Right lung (tissue), 2 donors: ENCODE measurements at regions not wholly inside any gene's neighbourhood (a gene's known extent, or its start where the extent isn't known, plus 50 kb on each side); places are given as distances from the start of the nearest gene placed in this dataset.
"Not testable (repeated sequence)": the region's sequence is repeated elsewhere in the genome, so short reads cannot be mapped to it uniquely, and the experiment has no call there.

Experiments used
- DNase-seq, 2 donors: peaks; one replicate each; pipeline ENCODE4 v3.0.0-alpha.2; 2013

DNA sequence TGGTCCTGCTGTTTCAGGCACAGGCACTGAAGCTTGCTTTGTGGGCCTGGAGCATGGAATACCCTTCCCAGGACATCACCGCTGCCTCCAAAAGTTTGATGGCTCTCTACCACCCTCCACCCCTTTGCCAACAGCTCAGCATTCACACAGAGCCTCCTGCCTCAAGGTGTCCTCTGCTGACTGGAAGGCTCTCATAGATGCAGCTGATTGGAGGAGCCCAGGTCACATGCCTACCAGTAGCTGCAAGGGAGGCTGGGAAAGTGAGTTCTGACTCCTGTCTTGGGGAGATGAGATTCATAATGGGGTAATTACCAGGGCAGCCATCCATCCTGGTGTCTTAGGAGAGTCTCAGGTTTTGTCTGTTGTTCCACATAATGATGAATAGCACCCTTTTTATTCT, 124.8 kb upstream of the GRIK3 start:
- no peak for DNase-seq

- no peak for DNase-seq
Observed at GRCh38 chr1:37161171-37161570, 126.9 kb upstream of the GRIK3 start.

- DNase-seq, result no peak
Observed at GRCh38 chr1:37162059-37162458, 127.7 kb upstream of the GRIK3 start.

- DNase-seq, result no peak
Observed at GRCh38 chr1:37166005-37166404, 131.7 kb upstream of the GRIK3 start.

- DNase-seq, result no peak
Observed at GRCh38 chr1:37167479-37167878, 133.2 kb upstream of the GRIK3 start.

DNA sequence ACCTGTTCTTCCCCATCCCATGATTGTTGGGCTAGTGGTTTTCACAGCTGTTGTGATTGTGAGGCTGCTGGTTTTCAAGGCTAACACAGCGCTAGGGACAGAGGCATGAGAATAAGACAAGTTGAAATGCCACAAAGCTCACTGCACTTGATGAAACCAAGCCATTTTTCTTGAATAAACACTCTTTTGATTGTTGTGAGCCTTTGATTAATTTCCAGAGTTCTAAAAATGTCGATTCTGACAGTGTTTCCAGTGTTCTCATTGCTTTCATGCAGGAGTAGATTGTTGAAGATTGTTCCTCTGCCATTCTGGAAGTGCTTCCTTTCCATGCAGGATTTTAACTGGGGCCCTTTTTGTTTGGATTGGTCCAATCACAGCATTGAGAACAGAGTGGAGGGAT, 134.9 kb upstream of the GRIK3 start:
- no peak for DNase-seq

DNA sequence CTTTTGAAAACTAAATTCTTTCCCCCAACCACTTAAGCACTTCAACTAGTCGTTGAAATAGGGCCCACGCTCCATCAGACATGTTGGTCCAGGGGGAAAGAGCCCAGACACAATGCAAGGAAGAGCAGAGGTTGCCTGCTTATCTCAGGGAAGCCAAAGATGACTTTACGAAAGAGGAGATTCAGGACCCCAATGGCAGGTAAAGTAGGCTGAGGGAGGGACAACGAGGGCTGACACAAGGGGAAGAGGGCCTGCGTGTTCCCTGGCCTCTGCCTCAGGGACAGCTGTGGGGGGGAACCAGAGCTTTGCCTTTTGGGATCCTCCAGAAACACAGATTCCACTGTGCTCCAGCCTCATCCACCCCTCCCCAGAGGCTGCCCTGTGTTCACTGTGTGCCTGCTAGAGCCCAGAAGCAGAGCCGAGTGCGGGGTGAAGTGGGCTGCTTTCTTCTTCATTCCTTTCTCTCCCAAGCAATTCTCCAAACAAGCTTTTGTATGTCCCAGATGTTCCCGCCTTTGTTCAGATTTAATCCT, 135.5 kb upstream of the GRIK3 start:
- DNase-seq, result no peak

DNA sequence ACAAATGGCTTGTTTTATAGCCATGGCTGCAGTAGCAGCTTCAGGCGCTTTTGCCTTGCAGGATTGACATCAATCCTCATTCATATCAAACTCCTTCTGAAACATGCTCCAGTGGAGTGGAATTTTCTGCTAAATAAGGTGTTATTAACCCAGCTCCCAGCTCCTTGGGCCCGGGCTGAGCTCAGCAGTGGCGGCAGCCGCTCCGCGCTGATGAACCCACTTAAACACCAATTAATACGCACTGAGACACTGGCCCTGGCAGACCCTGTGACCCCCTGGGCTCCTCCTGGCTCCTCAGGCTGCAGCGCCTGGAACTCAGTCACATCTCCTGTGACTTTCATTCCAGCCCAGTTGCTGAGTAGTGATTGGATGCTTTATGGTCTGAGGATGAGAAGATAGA, 137.4 kb upstream of the GRIK3 start:
- DNase-seq, result no peak

GRCh38 chr1:37174341-37174740, 140.0 kb upstream of the GRIK3 start:
- DNase-seq, result no peak

- DNase-seq, result no peak
Observed at GRCh38 chr1:37174876-37175275, 140.6 kb upstream of the GRIK3 start.

DNA sequence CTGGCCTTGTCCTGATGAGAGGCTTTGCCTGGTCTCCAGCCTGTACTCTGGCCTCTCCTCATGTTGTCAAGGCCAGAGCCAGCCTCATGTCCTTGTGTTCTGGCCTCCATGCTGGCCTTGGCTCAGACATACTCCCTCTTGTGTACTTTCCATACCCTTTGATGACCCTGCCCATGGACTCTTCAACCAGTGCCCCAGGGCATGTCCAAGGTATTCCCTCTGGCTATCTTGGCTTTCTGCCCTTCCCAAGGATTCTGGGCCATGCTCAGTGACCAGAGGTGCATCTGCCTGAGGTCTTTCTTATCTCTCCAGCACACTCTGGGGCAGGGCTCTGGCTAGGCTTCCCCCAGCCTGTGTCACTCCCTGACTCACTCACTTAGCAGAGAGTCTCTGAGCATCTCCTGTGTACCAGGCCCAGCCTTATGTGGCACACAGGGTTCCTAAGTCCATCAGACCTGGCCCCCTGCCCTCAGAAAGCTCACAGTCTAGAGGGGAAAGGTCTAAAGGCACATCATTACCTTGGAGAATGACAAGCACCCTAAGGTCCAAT, 141.4 kb upstream of the GRIK3 start:
- DNase-seq, result no peak

DNA sequence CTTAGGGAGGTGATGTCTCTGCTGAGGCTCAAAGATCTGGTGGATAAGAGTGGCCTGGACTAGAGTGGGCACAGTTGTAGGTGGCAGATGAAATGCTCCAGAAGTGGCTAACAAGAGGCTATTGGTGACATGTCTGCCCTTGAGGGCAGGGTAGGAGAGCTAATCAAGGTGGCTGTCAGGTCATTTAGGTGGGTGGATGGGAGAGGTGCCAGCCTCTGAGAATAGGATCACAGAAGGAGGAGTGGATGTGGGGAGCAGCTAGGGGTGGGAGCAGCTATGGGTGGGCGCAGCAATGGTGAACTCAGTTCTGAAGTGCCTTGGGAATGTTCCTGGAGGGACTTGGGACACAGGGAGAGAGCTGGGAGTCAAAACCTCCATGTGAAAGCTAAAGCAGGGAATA, 142.0 kb upstream of the GRIK3 start:
- DNase-seq, result no peak

DNA sequence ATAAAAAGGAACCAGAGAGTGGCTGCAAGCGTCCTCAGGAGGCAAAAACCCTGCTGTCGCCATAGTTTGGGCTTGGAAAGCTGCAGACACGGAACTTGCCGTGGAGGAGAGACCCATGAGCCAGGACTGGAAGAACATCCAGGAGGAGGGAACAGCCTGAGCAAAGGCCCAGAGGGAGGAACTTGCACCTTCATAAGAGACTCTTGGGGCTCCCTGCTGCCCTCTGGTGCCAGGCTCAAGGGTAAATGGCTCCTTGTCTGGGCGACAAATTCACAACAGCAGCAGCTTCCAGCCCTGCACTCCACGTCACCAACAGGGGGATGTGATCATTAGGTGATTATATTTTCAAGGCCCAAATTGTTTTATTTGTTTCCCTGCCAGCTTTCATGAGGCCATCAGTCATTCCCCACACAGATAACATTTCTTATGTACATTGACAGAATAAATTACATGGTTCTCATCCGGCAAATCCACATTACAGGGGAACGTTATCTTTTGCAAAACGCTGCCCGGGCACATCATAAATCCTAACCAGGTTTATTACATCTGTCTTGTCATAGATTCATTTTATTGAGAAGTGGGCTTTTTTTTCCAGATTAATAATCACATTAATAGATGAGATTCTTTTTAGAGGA, 143.0 kb upstream of the GRIK3 start:
- no peak for DNase-seq

DNA sequence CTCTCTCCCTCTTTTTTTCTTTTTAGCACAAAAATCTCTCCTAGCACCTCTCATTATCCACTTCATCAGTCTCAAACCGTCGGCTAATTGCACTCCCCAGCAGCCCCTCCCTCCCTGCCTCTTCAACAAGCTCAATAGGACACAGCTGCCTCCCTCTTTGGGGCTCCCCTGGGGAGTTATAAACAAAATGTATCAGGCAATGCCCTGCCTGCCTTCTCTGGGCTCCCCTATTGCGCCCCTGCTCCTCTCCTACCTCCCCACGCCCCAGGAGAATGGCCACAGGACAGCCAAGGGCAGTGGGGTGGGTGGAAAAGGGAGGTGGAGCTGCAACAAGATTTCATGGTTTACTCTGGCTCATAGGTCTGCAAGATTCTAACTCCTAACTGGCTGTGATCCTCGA, 147.1 kb upstream of the GRIK3 start:
- DNase-seq, result no peak

DNA sequence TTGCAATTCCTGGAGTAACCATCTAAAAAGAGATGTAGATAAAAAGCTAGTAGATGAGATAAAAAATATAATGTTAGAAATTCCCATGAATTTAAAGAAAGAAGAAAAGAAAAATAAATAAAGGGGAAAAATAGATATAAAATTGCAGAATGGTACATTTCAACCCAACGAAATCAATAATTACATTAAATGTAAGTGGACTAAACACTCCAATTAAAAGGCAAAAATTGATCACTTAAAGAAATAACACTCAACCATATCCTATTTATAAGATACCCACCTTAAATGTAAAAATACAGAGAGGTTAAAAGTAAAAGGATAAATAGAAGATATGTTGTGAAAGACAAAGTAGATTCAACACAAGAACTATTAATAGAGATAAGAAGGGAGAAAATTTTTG, 150.5 kb upstream of the GRIK3 start:
- no peak for DNase-seq

DNA sequence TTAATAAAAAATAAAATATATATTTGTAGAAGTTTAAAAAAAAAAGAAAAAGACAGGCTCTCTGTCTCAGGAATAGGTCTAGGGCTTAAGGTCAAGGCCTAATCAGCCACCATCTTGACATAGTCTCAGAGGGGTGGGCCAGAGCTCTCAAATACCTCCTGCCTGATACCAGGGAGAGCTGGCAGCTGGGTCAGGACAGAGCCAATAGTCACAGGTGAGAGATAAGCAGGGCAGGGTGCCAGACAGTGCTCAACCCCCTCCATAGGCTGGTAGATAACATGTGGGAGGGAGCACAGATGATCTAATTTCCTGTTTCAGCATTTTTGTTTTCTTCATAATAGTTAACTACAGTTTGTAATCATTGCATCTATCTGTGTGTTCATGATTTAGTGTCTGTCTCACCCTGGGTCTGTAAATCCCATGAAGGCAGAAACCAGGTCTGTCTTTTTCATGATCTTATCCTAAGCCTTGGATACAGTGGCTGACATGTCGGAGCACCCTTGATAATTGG, 152.0 kb upstream of the GRIK3 start:
- no peak for DNase-seq

GRCh38 chr1:37189111-37189510, 154.8 kb upstream of the GRIK3 start:
- DNase-seq, result no peak

- peak; percentile 8 to 22 for DNase-seq
Observed at GRCh38 chr1:37197411-37197810, 163.1 kb upstream of the GRIK3 start.

- DNase-seq, result not testable (repeated sequence)
Observed at GRCh38 chr1:37214305-37214704, 180.0 kb upstream of the GRIK3 start.

DNA sequence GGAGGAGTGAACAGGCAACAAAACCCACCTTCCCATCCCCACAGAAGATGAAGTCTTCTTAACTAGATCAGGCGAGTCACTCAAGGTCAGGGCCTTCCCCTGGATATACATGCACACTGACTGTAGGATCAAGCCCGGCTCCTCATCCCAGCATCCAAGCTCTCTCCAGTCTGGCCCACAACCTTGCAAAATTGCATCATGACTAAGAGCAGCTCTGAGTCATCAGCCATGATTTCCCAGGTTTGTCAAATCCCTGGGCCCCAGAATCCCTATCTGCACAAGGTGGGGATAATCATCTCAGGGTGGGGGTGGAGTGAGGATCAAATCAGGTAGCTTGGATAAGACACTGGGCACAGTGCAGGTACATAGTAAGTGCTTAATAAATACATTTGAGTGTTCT, 199.3 kb upstream of the GRIK3 start:
- no peak for DNase-seq

DNA sequence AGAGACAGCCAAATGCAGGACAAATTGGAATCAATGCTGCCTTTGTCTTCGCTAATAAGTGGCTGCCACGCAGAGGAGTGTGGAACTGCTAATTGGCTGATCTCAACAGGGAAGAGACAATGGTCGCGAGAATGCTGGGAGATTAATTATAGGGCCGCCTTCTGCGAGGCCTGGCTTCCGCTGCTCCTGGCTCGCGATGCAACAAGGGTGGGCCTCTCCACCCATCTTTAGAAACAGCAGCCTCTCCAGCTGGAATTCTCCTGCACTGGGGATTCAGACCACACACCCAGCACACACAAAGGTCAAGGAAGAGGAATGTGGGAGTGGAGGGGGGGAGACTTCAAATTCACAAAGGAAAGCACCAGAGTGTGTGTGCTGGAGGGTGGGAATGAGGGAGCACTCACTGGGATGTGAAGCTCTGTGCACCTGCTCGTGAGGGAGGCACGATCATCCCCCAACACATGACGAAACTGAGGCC, 200.7 kb upstream of the GRIK3 start:
- DNase-seq, result no peak

GRCh38 chr1:37237948-37238347, 203.6 kb upstream of the GRIK3 start:
- DNase-seq, result no peak

DNA sequence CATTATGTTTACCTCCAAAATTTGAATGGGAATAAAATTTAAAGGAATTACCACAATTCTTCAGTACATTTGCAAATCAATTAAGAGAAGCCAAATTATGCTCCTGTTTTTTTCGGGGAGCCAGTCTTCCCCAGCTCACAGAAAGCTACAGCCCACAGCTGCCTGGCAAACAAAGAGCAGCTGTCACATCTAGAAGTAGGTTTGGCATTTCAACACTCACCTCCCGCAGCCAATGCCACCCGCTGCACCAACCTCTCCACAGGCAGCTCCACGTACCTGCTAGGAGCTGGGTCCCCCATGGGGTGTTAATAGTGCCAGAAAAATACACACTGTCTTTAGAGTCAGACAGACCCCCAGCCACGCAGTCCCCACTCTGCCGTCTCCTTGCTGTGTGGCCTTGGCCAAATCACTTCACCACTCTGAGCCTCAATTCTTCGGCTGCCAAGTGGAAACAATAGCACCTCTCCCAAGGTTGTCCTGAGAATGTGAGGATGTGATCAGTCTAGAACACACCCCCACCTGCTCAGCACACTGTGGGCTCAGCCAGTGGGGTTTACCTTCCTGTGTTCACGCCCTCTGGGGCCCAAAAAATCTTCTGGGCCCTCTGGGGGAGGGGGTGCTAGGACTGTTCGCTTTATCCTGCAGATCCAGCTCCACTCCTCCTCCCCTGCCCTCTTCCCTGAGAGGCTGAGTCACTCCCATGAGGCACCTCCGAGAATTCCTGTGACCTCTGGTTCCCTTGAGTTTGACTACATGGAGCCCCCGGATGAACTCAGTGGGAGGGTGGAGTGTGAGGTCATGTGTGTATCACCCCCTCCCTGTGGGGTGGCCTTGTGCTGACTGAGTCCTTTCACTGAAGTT, 204.3 kb upstream of the GRIK3 start:
- DNase-seq, result no peak
